ENCODE measurements at regions not wholly inside any gene's neighbourhood (a gene's known extent, or its start where the extent isn't known, plus 50 kb on each side); places are given as distances from the start of the nearest gene placed in this dataset.

DNA sequence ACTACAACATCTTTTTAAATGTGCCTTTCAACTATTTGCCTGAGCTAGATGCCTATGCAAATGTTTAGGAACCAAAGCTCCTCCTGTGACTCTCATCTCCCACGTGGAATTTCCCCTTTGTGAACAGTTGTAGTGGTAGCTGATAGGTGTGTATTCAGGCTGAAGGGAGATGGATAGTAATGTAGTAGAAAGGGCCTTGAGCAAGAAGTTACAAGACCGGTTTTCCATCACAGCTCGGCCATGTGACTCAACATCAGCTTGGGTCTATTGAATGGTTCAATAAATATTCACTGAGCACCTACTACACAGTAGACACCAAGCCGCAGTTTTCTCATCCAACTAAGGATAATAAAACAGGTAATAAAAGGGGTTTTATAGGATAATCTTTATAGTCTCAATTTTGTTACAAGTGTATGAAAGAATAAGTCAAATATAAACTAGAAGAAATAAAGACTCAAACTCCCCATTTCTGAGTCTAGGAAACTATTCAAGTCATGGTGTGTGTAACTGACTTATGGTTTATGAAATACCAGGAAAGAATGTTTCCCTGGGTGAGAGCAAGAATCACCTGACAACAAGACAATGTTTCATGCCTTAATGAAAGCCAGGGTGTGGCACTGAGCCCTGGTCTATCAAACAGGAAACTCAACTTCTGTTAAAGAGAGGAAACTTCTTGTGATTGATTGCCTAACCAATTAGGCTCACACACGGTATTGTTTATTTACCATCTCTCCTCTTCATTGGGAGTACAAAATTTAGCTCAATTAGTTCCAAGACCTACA, 187.1 kb upstream of the SPEF2 start:
- no peak for DNase-seq
- no peaks in the 10 kb centered on the region for H3K9me3 ChIP-seq
- H3K4me3 ChIP-seq: no peak overlapping the region
- no peak overlapping the region for H3K9ac ChIP-seq (ENCODE audit: low read depth in 2 of 2, low read length in 2 of 2)
- H3K4me1 ChIP-seq: no peaks in the 10 kb centered on the region
- no peaks in the 10 kb centered on the region for H3K36me3 ChIP-seq
- no peak overlapping the region for H3K27ac ChIP-seq
- TF ChIP-seq, protein P1, sequence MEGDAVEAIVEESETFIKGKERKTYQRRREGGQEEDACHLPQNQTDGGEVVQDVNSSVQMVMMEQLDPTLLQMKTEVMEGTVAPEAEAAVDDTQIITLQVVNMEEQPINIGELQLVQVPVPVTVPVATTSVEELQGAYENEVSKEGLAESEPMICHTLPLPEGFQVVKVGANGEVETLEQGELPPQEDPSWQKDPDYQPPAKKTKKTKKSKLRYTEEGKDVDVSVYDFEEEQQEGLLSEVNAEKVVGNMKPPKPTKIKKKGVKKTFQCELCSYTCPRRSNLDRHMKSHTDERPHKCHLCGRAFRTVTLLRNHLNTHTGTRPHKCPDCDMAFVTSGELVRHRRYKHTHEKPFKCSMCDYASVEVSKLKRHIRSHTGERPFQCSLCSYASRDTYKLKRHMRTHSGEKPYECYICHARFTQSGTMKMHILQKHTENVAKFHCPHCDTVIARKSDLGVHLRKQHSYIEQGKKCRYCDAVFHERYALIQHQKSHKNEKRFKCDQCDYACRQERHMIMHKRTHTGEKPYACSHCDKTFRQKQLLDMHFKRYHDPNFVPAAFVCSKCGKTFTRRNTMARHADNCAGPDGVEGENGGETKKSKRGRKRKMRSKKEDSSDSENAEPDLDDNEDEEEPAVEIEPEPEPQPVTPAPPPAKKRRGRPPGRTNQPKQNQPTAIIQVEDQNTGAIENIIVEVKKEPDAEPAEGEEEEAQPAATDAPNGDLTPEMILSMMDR (IDR thresholded peaks at IDR 0.05): no peak
- no peaks in the 10 kb centered on the region for H3K27me3 ChIP-seq
- intact Hi-C loops (cut with DNase I): no loop called here

DNA sequence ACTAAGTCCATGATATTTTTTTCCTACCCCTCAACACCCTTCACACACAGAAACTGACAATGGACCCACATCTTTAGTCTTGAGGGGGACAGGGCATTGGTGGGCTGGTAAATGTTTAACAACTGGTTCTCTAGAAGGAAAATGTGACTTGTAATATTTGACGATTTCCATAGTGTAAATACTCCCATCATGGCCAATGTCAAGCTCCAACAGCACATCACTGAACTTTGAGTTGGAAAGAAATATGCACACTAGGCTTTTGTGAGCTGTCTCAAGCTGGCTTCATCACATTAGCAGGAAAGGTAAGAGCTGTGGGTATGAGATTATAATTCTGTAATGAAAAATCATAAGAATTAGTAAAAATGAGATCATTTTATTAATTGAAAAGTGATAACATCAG, 189.9 kb upstream of the PRLR start:
- intact Hi-C loops (cut with DNase I): no loop called here
- TF ChIP-seq, protein P1 (IDR thresholded peaks at IDR 0.05): no peak
- H3K9me3 ChIP-seq: no peaks in the 10 kb centered on the region
- H3K9ac ChIP-seq (ENCODE audit: low read depth in 2 of 2, low read length in 2 of 2): no peak overlapping the region
- no peaks in the 10 kb centered on the region for H3K27me3 ChIP-seq
- H3K27ac ChIP-seq: no peak overlapping the region
- no peak for DNase-seq
- no peaks in the 10 kb centered on the region for H3K36me3 ChIP-seq
- no peaks in the 10 kb centered on the region for H3K4me1 ChIP-seq
- no peak overlapping the region for H3K4me3 ChIP-seq

DNA sequence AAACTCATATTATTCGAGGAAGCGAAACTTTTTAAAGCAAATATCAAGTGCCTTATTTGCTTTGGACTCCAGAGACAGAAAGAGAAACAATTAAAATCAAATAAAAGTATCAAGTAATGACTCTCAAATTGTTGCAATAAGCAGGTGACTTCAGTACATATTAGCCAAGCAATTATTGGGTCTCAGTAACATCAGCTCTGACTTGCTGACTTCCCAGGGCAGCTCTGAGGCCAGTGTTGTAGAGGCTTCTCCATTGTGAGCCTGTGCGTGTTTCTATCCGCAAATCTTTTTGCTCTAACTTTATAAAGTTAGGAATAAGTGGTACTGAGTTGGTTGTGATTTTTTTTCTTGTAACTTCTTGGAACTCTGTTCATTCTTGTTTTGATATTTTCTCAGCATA, 186.8 kb upstream of the PRLR start:
- Histone ChIP-seq H3K36me3 (no peaks in the 10 kb centered on the region), H3K4me3 (no peak overlapping the region)

DNA sequence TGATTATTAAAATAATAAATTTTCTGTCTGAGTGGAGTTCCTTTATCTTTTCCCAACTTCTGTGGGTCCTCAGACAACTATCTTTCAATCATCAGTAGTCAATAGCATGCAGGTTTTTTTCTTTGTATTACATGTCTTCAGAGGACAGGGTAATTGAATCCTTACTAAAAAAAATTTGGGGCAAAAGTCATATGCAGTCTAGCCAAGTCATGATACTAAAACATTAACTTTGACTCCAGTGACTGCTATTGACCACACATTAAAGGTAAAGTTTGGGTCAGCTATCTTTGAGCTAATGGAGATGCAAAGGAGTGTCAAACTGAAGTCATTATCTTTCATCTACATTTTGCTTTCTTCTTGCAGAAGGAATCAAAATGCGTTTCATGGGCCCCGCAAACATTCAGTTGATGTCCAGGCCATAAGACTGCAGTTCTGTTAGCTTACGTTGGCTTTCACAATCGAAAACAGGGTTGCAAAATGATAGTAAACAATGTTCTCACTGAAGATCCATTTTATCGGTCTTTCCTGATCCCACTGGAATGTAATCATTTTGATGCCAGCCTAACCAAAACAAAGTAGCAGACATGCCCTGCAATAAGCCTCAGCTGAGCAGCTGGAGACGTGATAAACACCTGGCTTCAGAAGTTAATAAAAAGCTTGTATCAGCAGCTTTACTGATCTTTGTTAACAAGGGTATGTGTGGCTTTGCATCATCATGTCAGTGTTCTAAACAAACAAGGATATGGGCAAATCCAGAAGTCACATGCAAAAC, 186.1 kb upstream of the PRLR start:
- Histone ChIP-seq H3K4me3 (no peak overlapping the region), H3K27me3 (no peaks in the 10 kb centered on the region), H3K36me3 (no peaks in the 10 kb centered on the region), H3K9ac (ENCODE audit: low read depth in 2 of 2, low read length in 2 of 2) (no peak overlapping the region), H3K9me3 (no peaks in the 10 kb centered on the region), H3K4me1 (no peaks in the 10 kb centered on the region), H3K27ac (no peak overlapping the region)
- TF ChIP-seq, protein P1 (IDR thresholded peaks at IDR 0.05): no peak
- intact Hi-C loops (cut with DNase I): no loop called here
- DNase-seq: no peak

More for the DNA sequence above, 186.8 kb upstream of the PRLR start:
- Histone ChIP-seq H3K9me3 (no peaks in the 10 kb centered on the region), H3K27ac (no peak overlapping the region), H3K9ac (ENCODE audit: low read depth in 2 of 2, low read length in 2 of 2) (no peak overlapping the region), H3K4me1 (no peaks in the 10 kb centered on the region), H3K27me3 (no peaks in the 10 kb centered on the region)
- intact Hi-C loops (cut with DNase I): no loop called here
- TF ChIP-seq, protein P1 (IDR thresholded peaks at IDR 0.05): no peak
- DNase-seq: no peak

DNA sequence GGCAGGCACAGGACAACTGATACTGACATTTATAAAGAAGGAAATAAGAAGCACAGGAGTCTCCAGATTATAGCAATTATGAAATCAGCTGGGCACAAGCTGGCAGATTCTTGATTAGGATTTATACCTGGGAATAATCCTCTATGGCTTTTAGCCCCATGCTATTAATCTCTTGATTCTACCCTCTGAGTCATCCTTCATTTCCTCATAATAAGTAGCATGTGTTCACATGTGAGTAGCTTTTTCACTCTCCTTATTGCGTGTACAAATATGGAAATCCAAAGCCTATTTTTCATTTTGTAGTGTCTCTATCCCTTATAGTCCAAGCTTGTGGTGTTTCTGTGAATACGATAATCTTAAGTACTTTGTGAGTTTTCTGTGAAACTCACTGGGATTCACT, 185.0 kb upstream of the PRLR start:
- Histone ChIP-seq H3K4me1 (no peaks in the 10 kb centered on the region), H3K27ac (no peak overlapping the region), H3K9me3 (no peaks in the 10 kb centered on the region), H3K36me3 (no peaks in the 10 kb centered on the region), H3K27me3 (no peaks in the 10 kb centered on the region), H3K4me3 (no peak overlapping the region), H3K9ac (ENCODE audit: low read depth in 2 of 2, low read length in 2 of 2) (no peak overlapping the region)
- intact Hi-C loops (cut with DNase I): no loop called here
- TF ChIP-seq, protein P1 (IDR thresholded peaks at IDR 0.05): no peak
- no peak for DNase-seq

Data from colonic mucosa (tissue), 4 donors.